ENCODE measurements at regions not wholly inside any gene's neighbourhood (a gene's known extent, or its start where the extent isn't known, plus 50 kb on each side); places are given as distances from the start of the nearest gene placed in this dataset.

DNA sequence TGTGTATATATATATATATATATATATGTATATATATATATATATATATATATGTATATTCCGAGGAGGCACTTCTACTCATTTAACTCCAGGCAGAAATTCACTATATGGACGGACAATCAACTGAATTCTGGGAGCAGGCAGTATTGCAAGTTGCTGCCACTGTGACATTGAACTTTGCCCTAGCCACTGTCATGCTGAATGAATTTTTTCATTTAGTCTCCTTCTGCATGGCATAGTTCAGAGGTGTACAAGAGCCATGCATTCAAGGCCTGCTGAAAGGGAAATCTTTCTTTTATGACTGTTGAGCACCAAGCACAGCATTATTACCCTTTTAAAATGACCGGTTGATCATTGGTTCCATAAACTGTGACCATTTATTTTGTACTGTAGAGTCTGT is 176.2 kb upstream of the THRB start:
- no peak for DNase-seq (ENCODE audit: low read depth)
- TF ChIP-seq, protein P1, sequence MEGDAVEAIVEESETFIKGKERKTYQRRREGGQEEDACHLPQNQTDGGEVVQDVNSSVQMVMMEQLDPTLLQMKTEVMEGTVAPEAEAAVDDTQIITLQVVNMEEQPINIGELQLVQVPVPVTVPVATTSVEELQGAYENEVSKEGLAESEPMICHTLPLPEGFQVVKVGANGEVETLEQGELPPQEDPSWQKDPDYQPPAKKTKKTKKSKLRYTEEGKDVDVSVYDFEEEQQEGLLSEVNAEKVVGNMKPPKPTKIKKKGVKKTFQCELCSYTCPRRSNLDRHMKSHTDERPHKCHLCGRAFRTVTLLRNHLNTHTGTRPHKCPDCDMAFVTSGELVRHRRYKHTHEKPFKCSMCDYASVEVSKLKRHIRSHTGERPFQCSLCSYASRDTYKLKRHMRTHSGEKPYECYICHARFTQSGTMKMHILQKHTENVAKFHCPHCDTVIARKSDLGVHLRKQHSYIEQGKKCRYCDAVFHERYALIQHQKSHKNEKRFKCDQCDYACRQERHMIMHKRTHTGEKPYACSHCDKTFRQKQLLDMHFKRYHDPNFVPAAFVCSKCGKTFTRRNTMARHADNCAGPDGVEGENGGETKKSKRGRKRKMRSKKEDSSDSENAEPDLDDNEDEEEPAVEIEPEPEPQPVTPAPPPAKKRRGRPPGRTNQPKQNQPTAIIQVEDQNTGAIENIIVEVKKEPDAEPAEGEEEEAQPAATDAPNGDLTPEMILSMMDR (IDR thresholded peaks at IDR 0.05; ENCODE audit: insufficient read depth, low read depth, low read length): no peak
- no peak overlapping the region for H3K4me3 ChIP-seq (ENCODE audit: low read depth, low read length)

DNA sequence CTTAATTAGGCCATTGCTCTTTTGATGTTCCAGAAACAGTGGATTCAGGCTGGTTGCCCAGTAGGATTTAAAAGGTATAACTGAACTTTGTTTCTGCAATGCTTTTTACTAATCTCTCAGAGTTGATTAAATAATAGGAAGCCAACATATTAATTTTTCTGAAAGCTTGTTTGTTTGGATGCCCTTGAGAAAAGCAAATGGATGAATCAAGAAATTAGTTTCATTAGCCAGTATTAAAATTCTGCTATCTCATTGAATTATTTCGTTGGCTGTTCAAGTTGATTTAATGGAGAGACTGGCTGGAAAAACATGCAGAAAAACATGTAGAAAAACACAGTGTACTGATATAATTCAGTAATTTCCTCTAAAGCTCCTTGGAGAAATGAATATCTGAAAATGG is 178.9 kb upstream of the THRB start:
- no peak for DNase-seq (ENCODE audit: low read depth)
- TF ChIP-seq, protein P1 (IDR thresholded peaks at IDR 0.05; ENCODE audit: insufficient read depth, low read depth, low read length): no peak
- no peak overlapping the region for H3K4me3 ChIP-seq (ENCODE audit: low read depth, low read length)

DNA sequence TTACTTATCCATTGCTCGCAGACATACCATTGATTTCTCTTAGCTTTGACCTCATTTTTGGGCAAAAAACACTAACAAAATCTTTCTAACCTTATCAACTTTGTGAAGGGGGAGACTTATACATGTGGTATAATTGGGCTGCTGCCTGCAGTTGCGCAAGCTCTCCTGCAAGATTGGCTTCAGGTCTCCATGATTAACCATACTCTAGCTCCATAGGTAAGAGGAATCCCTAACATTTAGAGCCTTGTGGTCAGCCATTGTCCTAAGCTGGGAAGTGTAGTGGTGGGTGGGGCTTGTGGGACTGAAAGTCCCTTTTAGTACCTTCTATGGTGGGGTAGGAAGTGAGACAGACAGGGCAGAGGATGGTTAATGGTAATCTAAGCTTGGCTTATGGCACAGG is 179.6 kb upstream of the THRB start:
- TF ChIP-seq, protein P1 (IDR thresholded peaks at IDR 0.05; ENCODE audit: insufficient read depth, low read depth, low read length): no peak

DNA sequence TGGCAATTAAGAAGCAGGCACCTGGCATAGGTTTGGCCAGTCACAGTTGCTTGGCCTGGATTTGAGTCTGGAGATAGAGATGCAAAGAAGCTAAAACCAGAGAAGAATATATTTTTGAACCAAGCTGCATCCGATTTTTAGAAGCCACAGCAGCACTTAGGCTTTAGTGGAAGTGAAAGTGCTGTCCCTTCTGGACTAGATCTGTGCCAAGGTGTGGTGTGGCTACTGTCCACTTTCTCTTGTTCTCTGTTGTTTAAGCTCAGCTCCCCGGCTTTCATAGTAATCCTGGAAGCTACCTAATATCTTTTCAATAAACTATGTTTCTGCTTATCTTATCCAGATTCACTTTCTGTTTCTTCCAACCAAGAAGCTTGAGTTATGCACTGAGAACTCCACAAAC is 183.4 kb upstream of the THRB start:
- peak overlapping the region; percentile 37 for H3K4me3 ChIP-seq (ENCODE audit: low read depth, low read length)
- DNase-seq (ENCODE audit: low read depth): no peak
- TF ChIP-seq, protein P1 (IDR thresholded peaks at IDR 0.05; ENCODE audit: insufficient read depth, low read depth, low read length): no peak

More for the DNA sequence above, 179.6 kb upstream of the THRB start:
- no peak overlapping the region for H3K4me3 ChIP-seq (ENCODE audit: low read depth, low read length)
- DNase-seq (ENCODE audit: low read depth): no peak

DNA sequence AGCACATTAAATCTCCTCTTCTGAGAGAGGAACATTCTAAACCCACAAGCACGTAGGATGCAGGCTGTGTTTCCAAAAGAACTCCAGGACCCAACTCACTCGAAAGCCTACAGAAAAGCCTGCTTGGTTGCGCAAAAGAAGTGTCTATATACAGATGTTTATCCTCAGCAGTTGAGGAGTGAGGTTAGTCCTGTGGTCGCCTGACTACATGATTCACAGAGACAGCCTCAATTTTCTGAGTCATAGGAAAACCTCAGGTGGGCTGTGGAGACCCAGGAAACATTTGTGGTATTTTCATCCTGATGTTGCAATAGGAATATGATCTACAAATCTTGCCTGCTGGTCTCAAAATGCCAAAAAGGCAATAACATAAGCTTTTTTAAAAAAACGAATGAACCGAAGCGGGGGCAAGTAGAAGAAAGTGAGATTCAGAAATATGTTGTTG is 183.8 kb upstream of the THRB start:
- peak overlapping the region; percentile 37 for H3K4me3 ChIP-seq (ENCODE audit: low read depth, low read length)
- DNase-seq (ENCODE audit: low read depth): peak; percentile 99

DNA sequence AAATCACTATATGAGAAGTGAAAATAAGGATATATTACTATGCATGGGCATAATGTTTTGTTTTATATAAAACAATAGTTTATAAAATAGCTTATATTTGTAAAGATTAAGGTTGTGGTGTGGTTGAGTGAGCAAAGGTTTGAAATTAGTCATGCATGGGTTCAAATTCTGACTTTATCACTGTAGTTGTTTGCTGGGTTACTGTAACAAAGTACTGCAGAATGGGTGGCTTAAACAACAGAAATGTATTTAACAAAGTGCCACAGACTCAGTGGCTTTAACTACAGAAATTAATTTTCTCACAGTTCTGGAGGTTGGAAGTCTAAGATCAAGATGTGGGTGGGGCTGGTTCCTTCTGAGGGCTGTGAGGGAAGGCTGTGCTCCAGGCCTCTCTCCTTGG is 184.8 kb upstream of the THRB start:
- TF ChIP-seq, protein P1 (IDR thresholded peaks at IDR 0.05; ENCODE audit: insufficient read depth, low read depth, low read length): no peak
- no peak for DNase-seq (ENCODE audit: low read depth)
- H3K4me3 ChIP-seq (ENCODE audit: low read depth, low read length): no peak overlapping the region

More for the DNA sequence above, 183.8 kb upstream of the THRB start:
- TF ChIP-seq, protein P1 (IDR thresholded peaks at IDR 0.05; ENCODE audit: insufficient read depth, low read depth, low read length): no peak
